ENCODE measurements at regions not wholly inside any gene's neighbourhood (a gene's known extent, or its start where the extent isn't known, plus 50 kb on each side); places are given as distances from the start of the nearest gene placed in this dataset.
"Not testable (repeated sequence)": the region's sequence is repeated elsewhere in the genome, so short reads cannot be mapped to it uniquely, and the experiment has no call there.

DNA sequence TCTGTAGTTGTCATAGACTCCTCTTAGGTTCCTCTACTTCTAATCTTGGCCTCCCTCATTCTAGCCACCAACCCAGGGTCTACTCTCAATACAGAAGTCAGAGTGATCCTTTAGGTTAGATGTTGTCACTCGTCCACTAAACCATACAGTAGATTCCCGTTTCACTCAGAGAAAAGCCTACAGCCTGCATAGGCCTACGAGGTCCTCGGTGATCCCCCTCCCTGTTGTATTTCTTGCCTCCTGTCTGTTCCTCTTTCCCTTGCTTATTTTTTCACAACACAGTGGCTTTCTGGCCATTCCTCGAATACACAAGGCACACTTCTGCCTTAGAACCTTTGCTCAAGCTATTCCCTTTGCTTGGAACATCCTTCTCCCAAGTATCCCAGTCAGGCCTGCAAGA lies 183.0 kb upstream of the PRSS1 start:
- DNase-seq, result no peak

- not testable (repeated sequence) for DNase-seq
These were observed 185.1 kb upstream of the PRSS1 start for GRCh38 chr7:142564125-142564524.

DNA sequence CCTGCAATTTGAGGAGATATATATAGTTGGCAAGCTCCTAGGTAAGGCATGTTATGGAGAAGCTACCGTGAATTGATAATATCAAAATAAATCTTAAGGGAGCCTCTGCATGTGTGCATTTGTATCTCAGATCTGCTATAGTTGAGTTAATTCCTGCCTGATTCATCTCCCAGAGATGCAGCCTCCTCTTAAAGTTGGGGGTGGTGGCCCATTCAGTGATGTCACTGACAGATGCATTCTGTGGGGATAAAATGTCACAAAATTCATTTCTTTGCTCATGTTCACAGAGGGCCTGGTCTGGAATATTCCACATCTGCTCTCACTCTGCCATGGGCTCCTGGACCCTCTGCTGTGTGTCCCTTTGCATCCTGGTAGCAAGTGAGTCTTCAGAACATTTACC lies 185.8 kb upstream of the PRSS1 start:
- no peak for DNase-seq

DNA sequence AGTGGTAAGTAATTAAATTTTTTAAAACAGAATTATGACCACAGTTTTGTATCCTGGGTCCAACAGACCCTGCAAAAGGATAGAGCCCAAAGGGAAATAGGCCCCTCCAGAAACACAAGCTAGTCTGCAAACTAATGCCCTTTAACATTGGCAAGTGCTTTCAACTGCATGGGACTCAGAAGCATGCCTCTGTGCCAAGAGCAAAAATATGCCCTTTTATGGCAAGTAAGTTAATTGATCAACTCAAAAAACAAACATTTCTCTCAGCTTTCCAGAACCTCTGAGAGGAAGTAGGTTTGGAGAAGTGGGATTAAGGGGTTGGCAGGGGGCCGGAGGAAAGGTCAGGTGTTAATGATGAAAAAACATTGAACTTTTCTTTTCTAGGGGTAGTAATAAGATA lies 186.6 kb upstream of the PRSS1 start:
- no peak for DNase-seq

- not testable (repeated sequence) for DNase-seq
These were observed 187.9 kb upstream of the PRSS1 start for GRCh38 chr7:142561396-142561795.

GRCh38 chr7:142560770-142561169 lies 188.5 kb upstream of the PRSS1 start:
- not testable (repeated sequence) for DNase-seq

DNA sequence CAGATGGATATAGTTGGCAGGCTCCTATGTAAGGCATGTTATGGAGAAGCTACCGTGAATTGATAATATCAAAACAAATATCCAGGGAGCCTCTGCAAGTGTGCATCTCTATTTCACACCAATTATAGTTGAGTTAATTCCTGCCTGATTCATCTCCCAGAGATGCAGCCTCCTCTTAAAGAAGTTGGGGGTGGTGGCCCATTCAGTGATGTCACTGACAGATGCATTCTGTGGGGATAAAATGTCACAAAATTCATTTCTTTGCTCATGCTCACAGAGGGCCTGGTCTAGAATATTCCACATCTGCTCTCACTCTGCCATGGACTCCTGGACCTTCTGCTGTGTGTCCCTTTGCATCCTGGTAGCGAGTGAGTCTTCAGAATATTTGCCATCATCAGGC lies 189.1 kb upstream of the PRSS1 start:
- no peak for DNase-seq

DNA sequence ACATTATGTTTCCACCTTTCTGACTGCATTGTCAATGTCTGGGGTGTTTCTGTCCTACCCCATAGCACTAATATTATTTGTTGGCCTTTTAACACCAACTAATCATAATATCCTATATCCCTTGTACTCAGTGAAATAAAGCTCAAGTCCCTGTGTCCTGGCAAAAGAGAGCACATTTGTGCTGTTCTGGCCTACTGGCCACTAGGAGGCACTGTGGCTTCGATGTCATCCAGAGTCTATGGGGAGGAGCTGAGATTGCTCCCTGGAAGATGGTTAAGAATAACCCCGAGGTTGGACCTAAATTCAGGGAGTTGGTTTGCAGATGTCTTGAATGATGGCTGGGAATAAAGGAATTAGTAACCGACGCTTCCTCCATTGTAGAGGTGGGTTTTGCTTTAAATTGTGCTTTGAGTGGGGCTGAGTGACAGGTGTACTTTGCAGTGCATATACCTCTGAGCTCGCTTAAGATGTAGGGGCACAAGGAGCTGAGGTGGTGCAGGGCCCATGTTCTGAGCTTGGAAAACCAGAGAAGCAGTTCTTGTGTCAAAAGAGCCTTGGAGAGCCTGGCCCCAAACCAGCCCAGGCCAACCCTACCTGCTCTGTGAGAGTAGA lies 191.2 kb upstream of the PRSS1 start:
- peak; percentile 1 for DNase-seq

DNA sequence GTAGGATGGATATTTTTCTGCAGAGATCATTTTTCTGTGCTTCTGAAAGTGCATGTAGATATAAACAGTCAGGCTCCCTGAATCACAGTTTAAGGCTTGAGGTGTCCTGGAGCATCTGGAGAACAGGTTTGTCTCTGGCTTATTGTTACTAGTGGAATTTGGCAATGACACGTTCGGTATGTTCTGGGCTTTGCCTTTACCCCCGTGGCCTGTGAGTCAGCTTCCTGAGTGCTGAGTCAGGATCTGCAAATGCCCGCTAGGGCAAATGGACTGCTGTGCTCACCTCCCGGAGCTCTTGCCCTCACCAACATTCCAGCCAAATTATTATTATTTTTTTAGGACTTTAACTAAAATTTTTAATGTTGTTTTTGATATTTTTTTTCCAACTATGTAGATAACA lies 192.5 kb upstream of the PRSS1 start:
- no peak for DNase-seq

DNA sequence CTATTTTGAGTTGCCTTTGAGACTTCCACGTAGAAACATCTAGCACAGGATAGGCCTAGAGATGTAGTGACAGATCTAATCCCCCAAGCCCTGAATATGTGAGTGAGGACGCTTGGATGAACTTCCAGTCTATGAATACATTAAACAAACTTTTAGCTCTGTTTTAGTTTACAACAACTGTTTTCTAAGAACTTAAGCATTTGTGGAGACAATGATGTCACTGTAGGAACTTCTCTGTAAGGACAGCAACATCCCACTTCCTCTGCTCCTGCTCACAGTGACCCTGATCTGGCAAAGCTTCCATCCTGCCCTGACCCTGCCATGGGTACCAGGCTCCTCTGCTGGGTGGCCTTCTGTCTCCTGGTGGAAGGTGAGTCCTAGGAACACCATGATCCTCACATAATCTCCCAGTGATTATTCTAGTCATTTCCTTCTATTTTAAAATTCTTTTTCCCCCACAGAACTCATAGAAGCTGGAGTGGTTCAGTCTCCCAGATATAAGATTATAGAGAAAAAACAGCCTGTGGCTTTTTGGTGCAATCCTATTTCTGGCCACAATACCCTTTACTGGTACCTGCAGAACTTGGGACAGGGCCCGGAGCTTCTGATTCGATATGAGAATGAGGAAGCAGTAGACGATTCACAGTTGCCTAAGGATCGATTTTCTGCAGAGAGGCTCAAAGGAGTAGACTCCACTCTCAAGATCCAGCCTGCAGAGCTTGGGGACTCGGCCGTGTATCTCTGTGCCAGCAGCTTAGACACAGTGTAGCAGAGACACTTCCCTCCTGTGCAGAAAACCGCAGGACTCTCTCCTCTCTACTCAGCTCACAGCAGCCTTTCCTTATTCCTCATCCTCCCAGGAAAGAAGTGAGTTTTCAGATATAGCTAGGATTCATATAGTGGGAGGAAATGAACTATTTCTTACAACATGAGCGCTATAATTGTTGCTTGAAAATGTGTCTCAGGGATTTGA lies 194.4 kb upstream of the PRSS1 start:
- DNase-seq, result no peak

DNA sequence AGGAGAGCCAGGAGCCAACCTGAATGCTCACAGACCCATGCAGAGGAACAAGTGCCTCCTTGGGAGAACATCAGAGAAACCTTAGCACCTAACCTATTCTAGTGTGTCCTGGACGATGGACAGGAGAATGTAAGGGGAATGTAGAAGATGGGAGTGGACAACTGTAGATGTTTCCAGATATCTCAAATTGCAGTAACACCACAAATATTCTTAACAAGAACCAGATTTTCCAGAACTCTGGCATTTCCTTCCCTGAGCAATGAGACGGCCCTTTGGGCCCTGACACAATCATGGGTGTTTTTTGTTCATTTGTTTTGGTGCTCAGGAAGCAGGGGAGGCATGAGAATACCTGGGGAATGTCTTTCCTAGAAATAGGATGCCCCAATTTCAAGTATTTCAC lies 196.1 kb upstream of the PRSS1 start:
- DNase-seq, result no peak

DNA sequence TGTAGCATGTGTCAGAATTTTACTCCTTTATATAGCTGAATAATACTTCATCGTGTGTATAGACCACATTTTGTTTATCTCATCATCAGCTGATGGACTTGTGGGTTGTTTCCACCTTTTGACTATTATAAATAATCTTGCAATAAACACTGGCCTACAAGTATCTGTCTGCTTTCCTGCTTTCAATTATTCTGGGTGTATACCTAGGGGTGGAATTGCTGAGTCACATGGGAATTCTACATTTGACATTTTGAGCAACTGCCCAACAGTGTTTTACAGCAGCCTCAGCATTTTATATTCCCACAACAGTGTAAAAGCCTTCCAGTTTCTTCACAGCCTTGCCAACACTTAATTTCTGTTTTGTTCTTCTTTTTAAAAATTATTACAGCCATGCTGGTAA lies 200.3 kb upstream of the PRSS1 start:
- DNase-seq, result no peak

DNA sequence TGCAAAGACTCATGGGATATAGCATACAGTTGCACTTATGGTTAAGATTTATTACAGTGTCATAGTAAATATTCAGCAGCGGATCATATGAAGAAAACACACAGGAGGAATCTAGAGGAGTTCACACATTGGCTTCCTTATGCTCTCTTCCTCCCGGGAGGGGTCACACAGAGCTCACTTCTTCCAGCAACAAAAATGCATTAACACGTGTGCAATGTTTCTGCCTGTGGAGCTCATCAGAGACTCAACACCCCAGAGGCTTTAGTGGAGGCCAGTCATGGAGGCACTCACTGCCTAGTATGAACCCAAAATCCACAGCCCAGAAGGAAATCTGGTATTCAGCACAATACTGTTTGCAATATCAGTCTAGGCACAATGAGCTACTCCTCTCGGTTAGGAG lies 202.8 kb upstream of the PRSS1 start:
- DNase-seq, result no peak

- no peak for DNase-seq
These were observed 206.3 kb upstream of the PRSS1 start for GRCh38 chr7:142542942-142543341.

- DNase-seq, result no peak
These were observed 207.2 kb upstream of the PRSS1 start for GRCh38 chr7:142542105-142542504.

GRCh38 chr7:142540371-142540770 lies 208.9 kb upstream of the PRSS1 start:
- no peak for DNase-seq

GRCh38 chr7:142539901-142540300 lies 209.4 kb upstream of the PRSS1 start:
- no peak for DNase-seq

GRCh38 chr7:142537760-142538159 lies 211.5 kb upstream of the PRSS1 start:
- DNase-seq, result no peak

GRCh38 chr7:142535123-142535779 lies 214.0 kb upstream of the PRSS1 start:
- peak; percentile 1 for DNase-seq

GRCh38 chr7:142534726-142535122 lies 214.5 kb upstream of the PRSS1 start:
- no peak for DNase-seq

DNA sequence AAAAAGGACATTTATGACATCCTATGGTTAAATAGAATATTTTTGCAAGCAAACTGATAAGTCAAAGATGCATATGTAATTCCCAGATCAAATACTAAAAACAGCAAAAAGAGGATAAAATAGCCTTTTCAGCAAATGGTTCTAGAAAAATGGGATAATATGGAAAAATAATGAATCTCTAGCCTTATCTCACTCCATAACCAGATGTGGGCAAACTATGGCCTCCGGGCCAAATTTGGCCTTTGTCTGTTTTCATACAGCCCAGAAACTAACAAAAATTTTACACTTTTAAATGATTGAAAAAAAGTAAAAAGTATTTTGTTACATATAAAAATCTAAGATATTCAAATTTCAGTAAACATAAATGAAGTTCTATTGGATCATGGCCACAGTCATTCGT lies 215.4 kb upstream of the PRSS1 start:
- DNase-seq, result no peak

GRCh38 chr7:142529591-142529990 lies 219.7 kb upstream of the PRSS1 start:
- no peak for DNase-seq

GRCh38 chr7:142528608-142529408 lies 220.5 kb upstream of the PRSS1 start:
- DNase-seq, result no peak
